ENCODE measurements at regions not wholly inside any gene's neighbourhood (a gene's known extent, or its start where the extent isn't known, plus 50 kb on each side); places are given as distances from the start of the nearest gene placed in this dataset.

GRCh38 chr13:30141775-30142485 lies 165.4 kb downstream of the KATNAL1 start:
- Histone ChIP-seq H3K27me3 (ENCODE audit: control insufficient read depth, insufficient read depth, low read length) (peaks cover 3% of the 10 kb centered on the region), H3K9me3 (replicated peaks; ENCODE audit: control insufficient read depth, low read depth, low read length) (no peaks in the 10 kb centered on the region), H3K4me1 (ENCODE audit: control insufficient read depth, insufficient read depth, low read length) (peaks cover 16% of the 10 kb centered on the region), H3K27ac (ENCODE audit: low read length) (no peak overlapping the region), H3K36me3 (ENCODE audit: control insufficient read depth, insufficient read depth, low read length) (no peaks in the 10 kb centered on the region), H3K4me3 (ENCODE audit: low read length) (no peak overlapping the region)
- 78% methylated on average over 4 of the region's 6 CpGs for WGBS (ENCODE audit: insufficient coverage)
- DNase-seq, result no peak

GRCh38 chr13:30140973-30141372 lies 166.4 kb downstream of the KATNAL1 start:
- Histone ChIP-seq H3K4me3 (ENCODE audit: low read length) (no peak overlapping the region), H3K9me3 (replicated peaks; ENCODE audit: control insufficient read depth, low read depth, low read length) (no peaks in the 10 kb centered on the region), H3K4me1 (ENCODE audit: control insufficient read depth, insufficient read depth, low read length) (peaks cover 16% of the 10 kb centered on the region), H3K27ac (ENCODE audit: low read length) (no peak overlapping the region), H3K27me3 (ENCODE audit: control insufficient read depth, insufficient read depth, low read length) (peaks cover 3% of the 10 kb centered on the region), H3K36me3 (ENCODE audit: control insufficient read depth, insufficient read depth, low read length) (no peaks in the 10 kb centered on the region)
- DNase-seq, result no peak
- 90% methylated on average over 8 of the region's 12 CpGs for WGBS (ENCODE audit: insufficient coverage)

- Histone ChIP-seq H3K4me1 (ENCODE audit: control insufficient read depth, insufficient read depth, low read length) (peaks cover 19% of the 10 kb centered on the region), H3K36me3 (ENCODE audit: control insufficient read depth, insufficient read depth, low read length) (no peaks in the 10 kb centered on the region), H3K27me3 (ENCODE audit: control insufficient read depth, insufficient read depth, low read length) (peaks cover 3% of the 10 kb centered on the region), H3K27ac (ENCODE audit: low read length) (no peak overlapping the region), H3K9me3 (replicated peaks; ENCODE audit: control insufficient read depth, low read depth, low read length) (no peaks in the 10 kb centered on the region), H3K4me3 (ENCODE audit: low read length) (no peak overlapping the region)
- no peak for DNase-seq
- 74% methylated on average over 6 of the region's 8 CpGs for WGBS (ENCODE audit: insufficient coverage)
Measured at GRCh38 chr13:30138511-30138910, 168.8 kb downstream of the KATNAL1 start.

- H3K27ac ChIP-seq (ENCODE audit: low read length), result no peak overlapping the region
- WGBS (ENCODE audit: insufficient coverage), result 74% methylated on average over 4 of the region's 5 CpGs
- H3K4me1 ChIP-seq (ENCODE audit: control insufficient read depth, insufficient read depth, low read length), result peaks cover 14% of the 10 kb centered on the region
- no peak for DNase-seq
- no peak overlapping the region for H3K4me3 ChIP-seq (ENCODE audit: low read length)
- no peaks in the 10 kb centered on the region for H3K36me3 ChIP-seq (ENCODE audit: control insufficient read depth, insufficient read depth, low read length)
- H3K27me3 ChIP-seq (ENCODE audit: control insufficient read depth, insufficient read depth, low read length), result peaks cover under 1% of the 10 kb centered on the region
- H3K9me3 ChIP-seq (replicated peaks; ENCODE audit: control insufficient read depth, low read depth, low read length), result no peaks in the 10 kb centered on the region
Measured at GRCh38 chr13:30135868-30136267, 171.5 kb downstream of the KATNAL1 start.

GRCh38 chr13:30135351-30135750 lies 172.0 kb downstream of the KATNAL1 start:
- Histone ChIP-seq H3K4me3 (ENCODE audit: low read length) (no peak overlapping the region), H3K36me3 (ENCODE audit: control insufficient read depth, insufficient read depth, low read length) (no peaks in the 10 kb centered on the region), H3K27ac (ENCODE audit: low read length) (no peak overlapping the region), H3K9me3 (replicated peaks; ENCODE audit: control insufficient read depth, low read depth, low read length) (no peaks in the 10 kb centered on the region), H3K27me3 (ENCODE audit: control insufficient read depth, insufficient read depth, low read length) (no peaks in the 10 kb centered on the region), H3K4me1 (ENCODE audit: control insufficient read depth, insufficient read depth, low read length) (peaks cover 14% of the 10 kb centered on the region)
- 94% methylated on average over 3 of the region's 7 CpGs for WGBS (ENCODE audit: insufficient coverage)
- DNase-seq, result no peak

GRCh38 chr13:30134578-30134977 lies 172.8 kb downstream of the KATNAL1 start:
- Histone ChIP-seq H3K27ac (ENCODE audit: low read length) (no peak overlapping the region), H3K9me3 (replicated peaks; ENCODE audit: control insufficient read depth, low read depth, low read length) (no peaks in the 10 kb centered on the region), H3K36me3 (ENCODE audit: control insufficient read depth, insufficient read depth, low read length) (no peaks in the 10 kb centered on the region), H3K27me3 (ENCODE audit: control insufficient read depth, insufficient read depth, low read length) (no peaks in the 10 kb centered on the region), H3K4me3 (ENCODE audit: low read length) (no peak overlapping the region), H3K4me1 (ENCODE audit: control insufficient read depth, insufficient read depth, low read length) (peaks cover 14% of the 10 kb centered on the region)
- DNase-seq, result peak; percentile 38
- no CpG with 5 or more reads among the region's 2 CpGs for WGBS (ENCODE audit: insufficient coverage)

- DNase-seq, result peak; percentile 50
- Histone ChIP-seq H3K4me1 (ENCODE audit: control insufficient read depth, insufficient read depth, low read length) (peaks cover 14% of the 10 kb centered on the region), H3K27ac (ENCODE audit: low read length) (no peak overlapping the region), H3K36me3 (ENCODE audit: control insufficient read depth, insufficient read depth, low read length) (no peaks in the 10 kb centered on the region), H3K4me3 (ENCODE audit: low read length) (no peak overlapping the region), H3K27me3 (ENCODE audit: control insufficient read depth, insufficient read depth, low read length) (no peaks in the 10 kb centered on the region), H3K9me3 (replicated peaks; ENCODE audit: control insufficient read depth, low read depth, low read length) (no peaks in the 10 kb centered on the region)
- 26% methylated on average over 6 of the region's 7 CpGs for WGBS (ENCODE audit: insufficient coverage)
Measured at GRCh38 chr13:30133996-30134395, 173.4 kb downstream of the KATNAL1 start.

GRCh38 chr13:30133554-30133912 lies 173.8 kb downstream of the KATNAL1 start:
- Histone ChIP-seq H3K27ac (ENCODE audit: low read length) (no peak overlapping the region), H3K27me3 (ENCODE audit: control insufficient read depth, insufficient read depth, low read length) (no peaks in the 10 kb centered on the region), H3K4me1 (ENCODE audit: control insufficient read depth, insufficient read depth, low read length) (peaks cover 14% of the 10 kb centered on the region), H3K4me3 (ENCODE audit: low read length) (no peak overlapping the region), H3K9me3 (replicated peaks; ENCODE audit: control insufficient read depth, low read depth, low read length) (no peaks in the 10 kb centered on the region), H3K36me3 (ENCODE audit: control insufficient read depth, insufficient read depth, low read length) (no peaks in the 10 kb centered on the region)
- no peak for DNase-seq
- 93% methylated on average over 10 of the region's 13 CpGs for WGBS (ENCODE audit: insufficient coverage)

- Histone ChIP-seq H3K36me3 (ENCODE audit: control insufficient read depth, insufficient read depth, low read length) (no peaks in the 10 kb centered on the region), H3K27ac (ENCODE audit: low read length) (no peak overlapping the region), H3K4me1 (ENCODE audit: control insufficient read depth, insufficient read depth, low read length) (peaks cover 14% of the 10 kb centered on the region), H3K27me3 (ENCODE audit: control insufficient read depth, insufficient read depth, low read length) (no peaks in the 10 kb centered on the region), H3K4me3 (ENCODE audit: low read length) (no peak overlapping the region), H3K9me3 (replicated peaks; ENCODE audit: control insufficient read depth, low read depth, low read length) (no peaks in the 10 kb centered on the region)
- WGBS (ENCODE audit: insufficient coverage), result 54% methylated on average over 29 of the region's 39 CpGs
- peak; percentile 96 for DNase-seq
Measured at GRCh38 chr13:30132623-30133553, 174.5 kb downstream of the KATNAL1 start.

- H3K4me3 ChIP-seq (ENCODE audit: low read length), result no peak overlapping the region
Measured at GRCh38 chr13:30129411-30129810, 177.9 kb downstream of the KATNAL1 start.

More at GRCh38 chr13:30129411-30129810, 177.9 kb downstream of the KATNAL1 start:
- 100% methylated on average over 1 of the region's 2 CpGs for WGBS (ENCODE audit: insufficient coverage)
- Histone ChIP-seq H3K36me3 (ENCODE audit: control insufficient read depth, insufficient read depth, low read length) (no peaks in the 10 kb centered on the region), H3K4me1 (ENCODE audit: control insufficient read depth, insufficient read depth, low read length) (peaks cover 14% of the 10 kb centered on the region), H3K27me3 (ENCODE audit: control insufficient read depth, insufficient read depth, low read length) (no peaks in the 10 kb centered on the region), H3K9me3 (replicated peaks; ENCODE audit: control insufficient read depth, low read depth, low read length) (no peaks in the 10 kb centered on the region), H3K27ac (ENCODE audit: low read length) (no peak overlapping the region)
- DNase-seq, result no peak
